ENCODE measurements at regions not wholly inside any gene's neighbourhood (a gene's known extent, or its start where the extent isn't known, plus 50 kb on each side); places are given as distances from the start of the nearest gene placed in this dataset.

- Mint-ChIP-seq H3K4me1 (ENCODE audit: low read depth) (no peaks in the 10 kb centered on the region), H3K4me3 (ENCODE audit: unreplicated experiment) (no peak overlapping the region), H3K27ac (ENCODE audit: unreplicated experiment) (no peak overlapping the region), H3K36me3 (ENCODE audit: low read depth) (peaks cover 2% of the 10 kb centered on the region), H3K27me3 (ENCODE audit: low read depth) (no peaks in the 10 kb centered on the region), H3K9me3 (ENCODE audit: low read depth) (peaks cover 2% of the 10 kb centered on the region)
- no peak for TF ChIP-seq CTCF (IDR thresholded peaks at IDR 0.05)
- DNase-seq (ENCODE audit: low spot score), result no peak
Measured at GRCh38 chr3:82474711-82475110, 713.3 kb upstream of the GBE1 start.

GRCh38 chr3:82473864-82474541 lies 712.6 kb upstream of the GBE1 start:
- DNase-seq (ENCODE audit: low spot score), result no peak
- H3K9me3 Mint-ChIP-seq (ENCODE audit: low read depth), result peaks cover 2% of the 10 kb centered on the region
- TF ChIP-seq CTCF (IDR thresholded peaks at IDR 0.05), result no peak
- no peaks in the 10 kb centered on the region for H3K4me1 Mint-ChIP-seq (ENCODE audit: low read depth)
- H3K27me3 Mint-ChIP-seq (ENCODE audit: low read depth), result no peaks in the 10 kb centered on the region
- peaks cover 2% of the 10 kb centered on the region for H3K36me3 Mint-ChIP-seq (ENCODE audit: low read depth)
- H3K4me3 Mint-ChIP-seq (ENCODE audit: unreplicated experiment), result no peak overlapping the region
- no peak overlapping the region for H3K27ac Mint-ChIP-seq (ENCODE audit: unreplicated experiment)

DNA sequence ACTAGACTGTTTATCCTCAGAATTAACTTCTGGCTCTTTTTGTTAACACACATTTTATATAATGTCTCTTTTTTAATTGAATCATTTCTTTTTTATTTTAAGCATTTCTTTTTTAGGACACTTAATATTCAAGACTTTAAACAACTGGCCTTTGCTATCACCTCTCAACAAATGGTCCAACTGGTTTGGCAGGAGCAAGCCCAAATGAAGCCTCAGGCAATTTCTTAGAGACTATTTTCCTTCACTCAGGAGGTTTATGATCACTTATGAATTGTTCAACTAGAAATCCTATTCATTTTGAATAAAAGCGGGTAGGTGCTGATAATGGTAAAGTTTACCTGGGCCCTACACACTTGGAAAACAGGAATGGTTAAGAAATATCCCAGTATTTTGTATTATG lies 705.6 kb upstream of the GBE1 start:
- no peak overlapping the region for H3K4me3 Mint-ChIP-seq (ENCODE audit: unreplicated experiment)
- H3K27me3 Mint-ChIP-seq (ENCODE audit: low read depth), result no peaks in the 10 kb centered on the region
- H3K27ac Mint-ChIP-seq (ENCODE audit: unreplicated experiment), result no peak overlapping the region
- no peak for DNase-seq (ENCODE audit: low spot score)
- H3K4me1 Mint-ChIP-seq (ENCODE audit: low read depth), result peaks cover 5% of the 10 kb centered on the region
- H3K36me3 Mint-ChIP-seq (ENCODE audit: low read depth), result no peaks in the 10 kb centered on the region
- H3K9me3 Mint-ChIP-seq (ENCODE audit: low read depth), result no peaks in the 10 kb centered on the region
- TF ChIP-seq CTCF (IDR thresholded peaks at IDR 0.05), result no peak

DNA sequence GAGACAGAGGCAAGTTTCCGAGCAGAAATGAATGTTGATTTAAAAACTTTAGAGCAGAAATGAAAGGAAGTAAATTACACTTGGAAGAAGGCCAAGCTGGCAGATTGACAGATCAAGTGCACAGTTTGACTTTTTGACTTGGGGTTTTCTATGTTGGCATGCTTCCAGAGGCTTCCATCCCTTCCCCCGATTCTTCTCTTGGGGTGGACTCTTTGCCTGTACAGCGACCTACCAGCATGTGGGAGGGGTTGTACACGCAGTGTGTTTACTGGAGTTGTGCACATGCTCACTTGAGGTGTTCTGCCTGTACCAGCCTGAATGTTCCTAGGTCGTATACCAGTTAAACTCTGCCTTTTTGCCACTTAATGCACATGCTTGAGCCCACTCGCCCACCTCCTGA lies 701.5 kb upstream of the GBE1 start:
- DNase-seq (ENCODE audit: low spot score), result no peak
- Mint-ChIP-seq H3K9me3 (ENCODE audit: low read depth) (peaks cover 2% of the 10 kb centered on the region), H3K27me3 (ENCODE audit: low read depth) (peaks cover 2% of the 10 kb centered on the region), H3K36me3 (ENCODE audit: low read depth) (peaks cover 1% of the 10 kb centered on the region), H3K27ac (ENCODE audit: unreplicated experiment) (no peak overlapping the region), H3K4me3 (ENCODE audit: unreplicated experiment) (no peak overlapping the region), H3K4me1 (ENCODE audit: low read depth) (peaks cover 5% of the 10 kb centered on the region)
- no peak for TF ChIP-seq CTCF (IDR thresholded peaks at IDR 0.05)

DNA sequence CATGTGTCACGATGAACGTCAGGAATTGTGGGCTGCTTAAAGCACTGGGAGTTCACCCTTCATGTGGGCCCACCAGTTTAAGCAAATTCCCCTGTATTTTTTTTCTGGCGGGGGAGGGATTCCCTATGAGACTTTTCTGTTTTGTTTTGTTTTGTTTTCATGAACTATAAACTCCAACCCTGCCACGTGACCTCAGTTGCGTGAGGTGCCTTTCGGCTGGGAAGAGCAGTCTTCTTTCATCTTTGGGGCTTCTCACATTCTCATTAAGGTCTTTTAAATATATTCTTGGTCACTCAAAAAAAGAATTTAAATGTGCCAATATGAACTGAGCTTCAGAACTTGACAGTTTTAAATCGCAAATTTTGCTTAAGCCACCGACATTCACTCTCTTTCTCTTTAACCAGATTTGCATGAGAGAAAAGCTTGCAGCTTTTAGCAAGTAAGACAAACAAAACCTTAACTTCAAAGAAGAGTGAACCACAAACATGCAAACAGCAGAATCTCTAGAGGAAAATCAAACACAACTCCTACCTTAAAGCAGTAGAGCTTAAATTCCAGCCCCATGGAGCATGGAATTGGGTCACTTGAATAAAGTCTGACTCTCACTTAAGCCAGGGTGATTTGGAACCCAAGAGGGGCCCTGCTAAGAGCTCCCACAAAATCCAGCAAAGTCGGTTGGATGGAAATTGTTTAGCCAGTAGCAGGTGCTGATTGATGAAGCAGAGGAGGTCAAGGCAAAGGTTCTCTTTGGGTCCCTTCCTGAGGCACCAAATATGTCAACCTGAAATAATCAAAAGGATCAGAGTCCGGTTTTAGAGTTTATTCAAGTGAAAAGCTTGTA lies 699.8 kb upstream of the GBE1 start:
- H3K4me1 Mint-ChIP-seq (ENCODE audit: low read depth), result peaks cover 5% of the 10 kb centered on the region
- H3K27ac Mint-ChIP-seq (ENCODE audit: unreplicated experiment), result no peak overlapping the region
- H3K27me3 Mint-ChIP-seq (ENCODE audit: low read depth), result peaks cover 2% of the 10 kb centered on the region
- DNase-seq (ENCODE audit: low spot score), result no peak
- peaks cover 2% of the 10 kb centered on the region for H3K9me3 Mint-ChIP-seq (ENCODE audit: low read depth)
- H3K36me3 Mint-ChIP-seq (ENCODE audit: low read depth), result peaks cover 1% of the 10 kb centered on the region
- H3K4me3 Mint-ChIP-seq (ENCODE audit: unreplicated experiment), result no peak overlapping the region
- no peak for TF ChIP-seq CTCF (IDR thresholded peaks at IDR 0.05)
